Breast epithelium (tissue), 3 donors: ENCODE measurements at regions not wholly inside any gene's neighbourhood (a gene's known extent, or its start where the extent isn't known, plus 50 kb on each side); places are given as distances from the start of the nearest gene placed in this dataset.

ENCODE experiments used
- CTCF ChIP-seq, 3 donors: fragments of 450-650 bp; IDR thresholded peaks; one replicate each; pipeline ENCODE4 v1.5.1; 2016 to 2017; ENCODE audit warnings: antibody characterized with exemption in 3 of 3, mild to moderate bottlenecking in 3 of 3, moderate library complexity in 3 of 3
- POLR2AphosphoS5 ChIP-seq, 3 donors: sonication (generic); formaldehyde crosslinking; IDR thresholded peaks; one replicate each; pipeline ENCODE4 v1.6.1; 2017; ENCODE audit warnings: antibody characterized with exemption in 3 of 3

- TF ChIP-seq CTCF (IDR thresholded peaks at IDR 0.05) (no peak), POLR2AphosphoS5 (IDR thresholded peaks at IDR 0.05) (no peak)
Measured at GRCh38 chr17:63126607-63127006, 160.6 kb downstream of the TANC2 start.
